ENCODE measurements at regions not wholly inside any gene's neighbourhood (a gene's known extent, or its start where the extent isn't known, plus 50 kb on each side); places are given as distances from the start of the nearest gene placed in this dataset.

GRCh38 chr3:23671851-23672589 is 133.7 kb upstream of the UBE2E1 start:
- no peak overlapping the region for H3K27ac ChIP-seq (ENCODE audit: control insufficient read depth, insufficient read depth, low read length)
- no peak overlapping the region for H3K4me3 ChIP-seq (ENCODE audit: control insufficient read depth in 2 of 3, extremely low read depth in 1 of 3, insufficient read depth in 2 of 3, low read depth in 1 of 3, low read length in 3 of 3)
- no peak for TF ChIP-seq EZH2 (IDR thresholded peaks at IDR 0.05; ENCODE audit: low read length)
- no peak for TF ChIP-seq CTCF (optimal IDR thresholded peaks at IDR 0.05 in 1 of 3, IDR thresholded peaks at IDR 0.05 in 1 of 3, conservative IDR thresholded peaks at IDR 0.05 in 1 of 3; ENCODE audit: extremely low read depth in 1 of 3, insufficient read depth in 2 of 3, low read length in 3 of 3)
- no peaks in the 10 kb centered on the region for H3K27me3 ChIP-seq (ENCODE audit: control insufficient read depth, extremely low read depth, insufficient read depth, low read length)
- H3K9ac ChIP-seq (ENCODE audit: control insufficient read depth, extremely low read depth, insufficient read depth, low read length) = peak overlapping the region; percentile 4
- no peaks in the 10 kb centered on the region for H3K36me3 ChIP-seq (ENCODE audit: control insufficient read depth in 2 of 2, extremely low read depth in 1 of 2, insufficient read depth in 2 of 2, low read length in 2 of 2)
- FAIRE-seq = no peak
- no peaks in the 10 kb centered on the region for H3K9me3 ChIP-seq (ENCODE audit: control insufficient read depth, low read depth, low read length)
- peak overlapping the region; percentile 66 for H3K4me2 ChIP-seq (ENCODE audit: control insufficient read depth, extremely low read depth, insufficient read depth, low read depth, low read length)
- H2AFZ ChIP-seq (ENCODE audit: control insufficient read depth, low read length) = peak overlapping the region; percentile 73
- DNase-seq (ENCODE audit: low read depth, low spot score) = no peak
- no peaks in the 10 kb centered on the region for H3K79me2 ChIP-seq (ENCODE audit: control insufficient read depth, insufficient read depth, low read length)
- peaks cover 13% of the 10 kb centered on the region for H3K4me1 ChIP-seq (ENCODE audit: control insufficient read depth, extremely low read depth, insufficient read depth, low read length)
- H3K9me1 ChIP-seq (ENCODE audit: control insufficient read depth, extremely low read depth, insufficient read depth, low read length) = no peaks in the 10 kb centered on the region
- no peaks in the 10 kb centered on the region for H4K20me1 ChIP-seq (ENCODE audit: control insufficient read depth, extremely low read depth, insufficient read depth, low read length)
- dilution Hi-C loops (cut with MboI; ENCODE audit: extremely low pct_ligation_motif_present, low sequenced_read_pairs) = no loop called here

- TF ChIP-seq CTCF (optimal IDR thresholded peaks at IDR 0.05 in 1 of 3, IDR thresholded peaks at IDR 0.05 in 1 of 3, conservative IDR thresholded peaks at IDR 0.05 in 1 of 3; ENCODE audit: extremely low read depth in 1 of 3, insufficient read depth in 2 of 3, low read length in 3 of 3) = no peak
- TF ChIP-seq EZH2 (IDR thresholded peaks at IDR 0.05; ENCODE audit: low read length) = no peak
- H2AFZ ChIP-seq (ENCODE audit: control insufficient read depth, low read length) = no peak overlapping the region
- H3K27me3 ChIP-seq (ENCODE audit: control insufficient read depth, extremely low read depth, insufficient read depth, low read length) = no peaks in the 10 kb centered on the region
- dilution Hi-C loops (cut with MboI; ENCODE audit: extremely low pct_ligation_motif_present, low sequenced_read_pairs) = no loop called here
- no peaks in the 10 kb centered on the region for H3K36me3 ChIP-seq (ENCODE audit: control insufficient read depth in 2 of 2, extremely low read depth in 1 of 2, insufficient read depth in 2 of 2, low read length in 2 of 2)
- H3K79me2 ChIP-seq (ENCODE audit: control insufficient read depth, insufficient read depth, low read length) = no peaks in the 10 kb centered on the region
- DNase-seq (ENCODE audit: low read depth, low spot score) (no peak), FAIRE-seq (no peak)
- no peaks in the 10 kb centered on the region for H4K20me1 ChIP-seq (ENCODE audit: control insufficient read depth, extremely low read depth, insufficient read depth, low read length)
- no peaks in the 10 kb centered on the region for H3K9me1 ChIP-seq (ENCODE audit: control insufficient read depth, extremely low read depth, insufficient read depth, low read length)
- peaks cover 13% of the 10 kb centered on the region for H3K4me1 ChIP-seq (ENCODE audit: control insufficient read depth, extremely low read depth, insufficient read depth, low read length)
- no peak overlapping the region for H3K9ac ChIP-seq (ENCODE audit: control insufficient read depth, extremely low read depth, insufficient read depth, low read length)
- H3K4me2 ChIP-seq (ENCODE audit: control insufficient read depth, extremely low read depth, insufficient read depth, low read depth, low read length) = no peak overlapping the region
- H3K27ac ChIP-seq (ENCODE audit: control insufficient read depth, insufficient read depth, low read length) = no peak overlapping the region
- H3K9me3 ChIP-seq (ENCODE audit: control insufficient read depth, low read depth, low read length) = no peaks in the 10 kb centered on the region
- H3K4me3 ChIP-seq (ENCODE audit: control insufficient read depth in 2 of 3, extremely low read depth in 1 of 3, insufficient read depth in 2 of 3, low read depth in 1 of 3, low read length in 3 of 3) = no peak overlapping the region
Measured at GRCh38 chr3:23672628-23673027, 133.1 kb upstream of the UBE2E1 start.

Measured in keratinocyte (primary cell).